Body of pancreas (tissue), 4 donors: ENCODE measurements at regions not wholly inside any gene's neighbourhood (a gene's known extent, or its start where the extent isn't known, plus 50 kb on each side); places are given as distances from the start of the nearest gene placed in this dataset.

Source experiments
- CTCF ChIP-seq, 7 experiments: fragments of 450-650 bp in 4 of 7; fragments of 200-600 bp in 3 of 7; sonication (generic) in 3 of 7; IDR thresholded peaks; one replicate each; pipeline ENCODE4 v1.5.1; 2016 to 2019; ENCODE audit warnings: antibody characterized with exemption in 7 of 7
- POLR2A ChIP-seq, 3 donors: fragments of 450-650 bp; IDR thresholded peaks; one replicate each; pipeline ENCODE4 v1.6.1; 2016; ENCODE audit warnings: antibody characterized with exemption in 3 of 3, mild to moderate bottlenecking in 2 of 3

DNA sequence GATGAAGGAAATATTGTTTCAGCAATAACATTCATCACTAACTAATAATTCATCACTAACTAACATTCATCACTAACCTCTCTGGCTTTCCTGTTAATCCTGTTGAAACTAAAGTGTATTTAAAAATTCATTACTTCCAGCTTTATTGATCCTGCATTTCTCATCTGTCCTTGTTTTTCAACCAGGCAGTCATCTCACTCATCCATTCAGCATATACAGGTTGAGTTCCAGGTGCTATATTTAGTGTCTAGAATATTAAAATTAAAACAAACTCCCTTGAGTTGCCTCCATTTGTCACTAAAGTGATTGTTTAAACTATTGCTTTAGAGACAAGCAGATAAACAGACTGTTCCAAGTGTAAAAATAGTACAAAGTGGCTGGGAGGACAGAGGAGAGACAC lies 58.1 kb downstream of the ATXN7L3B start:
- TF ChIP-seq POLR2A (IDR thresholded peaks at IDR 0.05) (no peak), CTCF (IDR thresholded peaks at IDR 0.05) (no peak)
